TTC549 (cell line): ENCODE measurements at regions not wholly inside any gene's neighbourhood (a gene's known extent, or its start where the extent isn't known, plus 50 kb on each side); places are given as distances from the start of the nearest gene placed in this dataset.
"Not testable (repeated sequence)": the region's sequence is repeated elsewhere in the genome, so short reads cannot be mapped to it uniquely, and the experiment has no call there.

Experiments
- FAIRE-seq: peaks from 2 replicates; lab custom pipeline; 2012; peaks lifted over from hg19 to GRCh38; lab: Jason Lieb, UNC

DNA sequence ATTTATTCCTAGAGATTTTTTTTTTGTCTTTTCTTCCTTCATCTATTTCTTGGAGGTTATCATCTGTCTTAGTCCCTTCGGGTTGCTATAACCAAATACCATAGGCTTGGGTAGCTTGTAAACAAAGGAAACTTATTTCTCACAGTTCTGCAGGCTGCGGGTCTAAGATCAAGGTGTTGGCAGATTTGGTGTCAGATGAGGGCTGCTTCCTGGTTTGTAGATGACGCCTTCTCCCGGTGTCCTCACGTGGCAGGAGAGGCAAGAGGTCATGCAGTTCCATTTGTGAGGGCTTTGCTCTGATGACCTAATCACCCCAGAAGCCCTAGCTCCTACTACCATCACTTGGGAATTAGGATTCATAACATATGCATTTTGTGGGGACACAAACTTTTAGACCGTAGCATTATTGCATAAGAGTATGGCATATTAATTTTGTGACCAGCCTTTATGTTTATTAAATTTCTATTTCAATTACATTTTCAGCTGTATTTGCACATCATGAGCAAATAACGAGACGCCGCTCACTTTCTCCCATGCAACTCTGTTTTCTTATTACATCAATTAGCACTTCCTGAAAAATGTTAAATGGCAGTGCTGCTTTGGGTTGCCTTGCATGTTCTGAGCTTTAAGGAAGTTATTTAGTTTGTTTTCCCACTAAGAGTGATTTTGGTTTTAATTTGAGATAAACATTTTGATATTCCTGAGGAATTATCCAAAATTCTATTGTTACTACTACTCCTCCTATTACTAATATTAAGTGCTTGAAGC lies 246.4 kb upstream of the HDAC4 start:
- FAIRE-seq, result no peak

- FAIRE-seq, result no peak
These were observed 245.4 kb upstream of the HDAC4 start for GRCh38 chr2:239646184-239646583.

- FAIRE-seq, result not testable (repeated sequence)
These were observed 243.8 kb upstream of the HDAC4 start for GRCh38 chr2:239644594-239644993.

DNA sequence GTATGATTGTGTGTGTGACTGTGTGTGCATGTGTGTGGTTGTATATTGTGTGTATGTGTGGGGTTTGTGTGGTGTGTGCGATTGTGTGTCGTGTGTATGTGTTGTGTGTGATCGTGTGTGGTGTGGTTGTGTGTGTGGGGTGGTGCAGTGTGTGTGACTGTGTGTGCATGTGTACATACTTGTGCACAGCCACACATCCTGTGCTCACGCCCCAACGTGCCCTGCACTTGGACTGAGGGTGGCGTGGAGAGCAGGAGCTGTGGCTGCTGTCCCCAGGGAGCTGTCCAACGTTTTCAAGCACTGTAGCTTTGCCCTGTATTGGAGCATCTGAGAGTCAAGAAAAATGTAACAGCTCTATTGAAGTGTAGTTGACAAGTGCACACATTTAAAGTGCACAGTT lies 243.2 kb upstream of the HDAC4 start:
- no peak for FAIRE-seq

- FAIRE-seq, result no peak
These were observed 241.7 kb upstream of the HDAC4 start for GRCh38 chr2:239642406-239643004.

DNA sequence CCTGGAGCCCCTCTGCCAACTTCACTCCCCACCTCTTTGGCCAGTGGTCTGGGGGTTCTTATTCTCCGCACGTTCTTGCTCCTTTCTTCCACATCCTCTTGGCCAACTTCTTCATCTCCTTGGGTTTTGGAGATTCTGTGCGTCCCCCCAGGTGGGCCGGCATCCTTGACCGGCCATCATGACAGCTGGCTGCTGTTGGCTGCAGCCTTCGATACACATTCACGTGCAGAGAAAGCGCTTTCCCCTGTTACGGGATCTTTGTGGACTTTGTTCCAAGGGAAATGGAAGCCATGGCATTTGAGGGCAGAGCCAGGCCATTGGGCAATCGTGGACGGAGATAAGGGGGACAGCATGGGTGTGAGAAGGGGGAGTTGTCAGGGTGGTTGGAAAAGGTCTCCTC lies 241.1 kb upstream of the HDAC4 start:
- not testable (repeated sequence) for FAIRE-seq

GRCh38 chr2:239640676-239641578 lies 240.1 kb upstream of the HDAC4 start:
- FAIRE-seq, result no peak

DNA sequence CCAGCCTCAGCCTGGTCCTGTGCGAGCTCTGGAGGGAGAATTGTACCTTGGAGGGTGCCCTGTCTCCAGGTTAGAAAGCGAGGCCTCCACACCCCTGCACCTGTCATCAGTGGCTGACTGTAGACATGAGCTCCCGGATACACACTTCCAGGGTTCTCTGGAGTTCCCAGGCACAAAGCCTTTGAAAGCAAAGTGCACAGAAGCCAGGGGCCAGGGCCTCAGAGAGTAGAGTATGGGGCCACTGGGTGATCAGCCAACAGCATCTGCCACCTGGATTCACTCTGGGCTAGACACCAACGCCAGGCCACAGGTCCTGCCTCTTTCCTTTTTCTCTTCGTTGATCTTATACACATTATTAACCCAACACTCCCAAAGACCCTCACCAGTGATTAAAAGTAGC lies 239.4 kb upstream of the HDAC4 start:
- FAIRE-seq, result no peak

DNA sequence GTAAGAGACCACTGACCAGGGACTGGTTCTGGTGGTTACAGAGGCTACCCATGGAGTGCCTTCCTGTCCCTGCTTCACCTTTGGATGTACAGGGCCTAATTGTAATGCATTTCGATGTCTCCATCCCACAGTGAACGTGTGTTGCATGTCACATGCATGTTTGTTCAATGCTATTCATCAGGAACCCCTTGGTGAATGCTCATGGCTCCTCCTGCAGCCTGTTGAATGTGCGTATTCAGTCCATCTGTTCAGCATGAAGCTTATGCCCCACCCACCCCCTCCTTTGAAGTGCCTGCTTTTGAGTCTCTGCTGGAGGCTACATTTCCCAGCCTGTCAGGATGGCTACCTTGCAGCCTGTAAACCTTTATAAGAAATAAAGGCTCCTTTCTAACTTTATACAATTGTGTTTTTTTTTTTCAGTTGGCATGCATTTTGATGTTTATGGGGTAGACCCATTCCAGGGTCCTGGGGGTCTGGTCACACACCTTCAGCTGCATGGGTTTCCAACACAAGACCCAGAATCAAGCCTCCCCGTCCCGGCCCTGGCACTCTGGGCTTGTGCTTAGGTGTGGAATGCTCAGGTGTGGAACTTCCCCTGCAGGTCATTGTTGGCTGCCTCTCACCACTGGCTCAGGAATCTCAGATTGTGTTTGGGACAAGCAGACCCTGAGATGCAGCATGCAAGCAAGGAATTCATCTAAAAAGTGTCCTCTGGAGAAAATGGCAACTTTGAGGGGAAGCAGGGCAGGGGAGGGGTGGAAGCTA lies 238.8 kb upstream of the HDAC4 start:
- no peak for FAIRE-seq

GRCh38 chr2:239638376-239638775 lies 237.6 kb upstream of the HDAC4 start:
- no peak for FAIRE-seq

GRCh38 chr2:239636808-239637207 lies 236.0 kb upstream of the HDAC4 start:
- no peak for FAIRE-seq

DNA sequence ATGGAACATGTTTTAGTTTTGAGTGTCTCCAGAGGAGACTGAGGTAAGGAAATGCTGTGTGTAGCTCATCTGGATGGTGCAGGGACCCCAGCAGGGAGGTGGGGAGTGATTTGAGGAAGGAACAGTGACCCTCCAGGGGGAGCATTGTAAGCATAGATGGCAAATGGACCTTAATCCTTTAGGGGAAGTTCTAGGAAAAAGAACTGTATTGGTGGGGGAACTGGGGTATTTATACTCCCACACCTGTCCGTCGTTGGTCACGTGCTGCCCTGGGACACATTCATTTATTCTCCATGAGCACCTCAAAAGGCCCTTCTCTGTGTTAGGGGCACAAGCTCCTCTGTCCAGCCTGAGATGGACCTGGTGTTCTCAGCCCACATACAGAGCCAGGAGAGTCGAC lies 233.9 kb upstream of the HDAC4 start:
- no peak for FAIRE-seq

DNA sequence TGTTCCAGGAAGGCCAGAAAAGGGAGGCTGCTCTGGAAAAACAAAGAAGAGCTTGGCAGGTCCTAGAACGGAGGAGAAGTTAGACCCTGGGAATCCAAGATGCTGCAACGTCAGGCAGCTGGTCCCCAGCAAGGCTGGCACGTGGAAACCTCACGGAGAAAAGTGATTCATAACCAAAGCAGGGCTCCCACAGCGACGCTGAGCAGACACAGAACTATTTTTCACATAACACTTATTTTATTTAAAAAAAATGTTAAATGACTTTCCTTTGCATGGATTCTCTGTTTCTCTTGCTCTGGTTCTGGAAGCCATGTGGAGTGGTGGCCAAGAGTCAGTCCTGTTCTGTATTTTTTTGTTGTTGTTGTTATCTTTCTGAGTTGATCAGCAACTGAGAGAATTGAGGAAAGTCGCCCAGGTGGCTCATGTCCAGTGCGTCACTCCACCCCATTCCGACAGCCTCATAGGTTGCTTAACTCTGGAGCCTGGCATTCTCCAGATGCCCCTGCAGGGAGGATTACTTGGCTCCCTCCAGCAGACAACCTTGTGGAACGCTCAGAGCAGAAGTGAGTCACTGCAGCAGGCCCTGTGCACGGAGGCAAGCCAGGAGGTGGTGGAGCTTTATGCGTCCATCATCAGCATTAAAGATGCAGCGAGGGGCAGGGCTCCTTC lies 229.9 kb upstream of the HDAC4 start:
- FAIRE-seq, result no peak

- no peak for FAIRE-seq
These were observed 229.3 kb upstream of the HDAC4 start for GRCh38 chr2:239629926-239630617.

- no peak for FAIRE-seq
These were observed 226.3 kb upstream of the HDAC4 start for GRCh38 chr2:239626961-239627592.

DNA sequence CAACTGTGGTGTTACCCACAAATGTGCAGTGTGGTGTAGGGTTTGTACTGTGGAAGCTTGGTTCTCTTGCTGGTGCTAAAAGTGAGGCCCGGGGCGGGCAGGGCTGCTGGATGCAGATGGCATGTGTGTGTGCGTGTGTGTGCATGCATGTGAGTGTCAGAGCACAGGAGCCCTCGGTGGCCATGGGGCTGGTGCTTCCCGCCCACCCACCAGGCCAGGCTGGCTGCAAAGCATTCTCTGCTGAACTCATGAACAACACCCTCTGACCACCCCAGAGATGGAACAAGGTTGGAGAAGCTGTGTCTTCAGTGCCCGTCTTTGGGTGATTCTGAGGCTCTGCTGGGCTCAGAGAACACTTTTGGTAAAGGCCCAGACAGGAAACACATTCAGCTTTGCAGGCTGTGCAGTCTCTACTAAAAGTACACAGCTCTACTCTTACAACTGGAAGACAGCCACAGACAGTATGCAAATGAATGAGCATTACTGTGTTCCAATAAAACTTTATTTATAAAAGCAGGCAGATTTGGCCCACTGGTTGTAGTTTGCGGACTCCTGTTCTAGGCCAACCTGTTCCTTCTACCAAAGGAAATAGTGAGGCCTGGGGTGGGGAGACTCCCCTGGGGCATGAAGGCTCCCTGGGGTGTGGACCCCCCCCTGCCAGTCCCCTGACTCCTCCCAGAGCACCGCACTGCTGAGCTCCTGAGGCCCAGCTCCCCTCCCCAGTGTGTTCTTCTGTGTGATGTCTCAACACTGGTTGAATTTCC lies 225.3 kb upstream of the HDAC4 start:
- no peak for FAIRE-seq

- FAIRE-seq, result no peak
These were observed 224.5 kb upstream of the HDAC4 start for GRCh38 chr2:239625156-239625845.

- FAIRE-seq, result no peak
These were observed 220.8 kb upstream of the HDAC4 start for GRCh38 chr2:239621611-239622010.

GRCh38 chr2:239619369-239619768 lies 218.5 kb upstream of the HDAC4 start:
- FAIRE-seq, result no peak
